ENCODE measurements at regions not wholly inside any gene's neighbourhood (a gene's known extent, or its start where the extent isn't known, plus 50 kb on each side); places are given as distances from the start of the nearest gene placed in this dataset.
"Not testable (repeated sequence)": the region's sequence is repeated elsewhere in the genome, so short reads cannot be mapped to it uniquely, and the experiment has no call there.

DNA sequence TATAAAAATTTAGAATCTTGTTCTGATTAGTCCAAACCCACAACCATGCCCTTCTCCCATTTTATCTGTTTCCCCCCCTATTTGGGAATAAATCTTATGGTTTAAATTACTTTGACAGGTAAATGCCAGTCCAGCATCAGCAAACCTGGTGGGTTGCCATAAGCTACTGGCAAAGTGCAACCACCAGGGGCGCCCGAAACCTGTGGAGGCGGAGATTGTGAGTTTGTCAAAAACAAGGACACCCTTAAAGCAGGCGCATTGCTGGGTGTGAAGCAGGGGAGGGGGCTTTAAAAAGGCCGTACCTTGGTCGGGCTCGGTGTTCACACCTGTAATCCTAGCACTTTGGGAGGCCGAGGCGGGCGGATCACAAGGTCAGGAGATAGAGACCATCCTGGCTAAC is 344.1 kb upstream of the ANKRD20A1 start:
- no CpG with 5 or more reads among the region's 10 CpGs for WGBS (ENCODE audit: insufficient coverage, low lambda C conversion rate)
- H3K4me3 ChIP-seq (ENCODE audit: low read length), result not testable (repeated sequence)

DNA sequence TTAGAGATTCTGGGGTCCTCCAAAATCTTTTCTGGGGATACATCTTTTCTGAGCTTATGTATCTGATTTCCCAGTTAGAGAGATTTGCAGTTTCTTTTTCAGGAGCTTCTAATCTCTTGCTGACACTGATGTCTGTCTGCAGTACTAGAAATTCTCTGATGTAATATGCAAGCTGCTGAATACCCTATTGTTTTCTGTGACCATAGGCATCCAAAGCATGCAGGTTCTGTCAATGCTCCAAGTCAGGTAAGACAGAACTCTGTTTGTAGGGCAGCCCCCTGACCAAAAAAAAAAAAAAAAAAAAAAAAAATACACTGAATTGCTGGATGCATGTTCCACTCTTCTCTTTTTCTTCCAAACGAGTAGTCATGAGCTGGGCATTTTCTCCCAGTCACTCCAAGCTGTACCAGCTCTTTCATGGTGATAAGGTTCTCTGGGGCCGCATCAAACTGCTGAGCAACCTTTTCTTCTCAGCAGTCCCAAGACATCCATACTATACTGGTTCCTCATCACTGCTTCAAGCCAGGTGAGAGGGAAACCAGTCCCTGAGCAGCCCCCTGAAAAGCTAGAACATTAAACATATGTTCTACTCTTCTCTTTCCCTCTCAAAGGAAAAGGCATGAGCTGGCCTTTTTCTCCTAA is 354.9 kb upstream of the ANKRD20A1 start:
- H3K27ac ChIP-seq (ENCODE audit: low read length); H3K27me3 ChIP-seq (ENCODE audit: control insufficient read depth, insufficient read depth, low read length); H3K4me3 ChIP-seq (ENCODE audit: low read length); DNase-seq; H3K4me1 ChIP-seq (ENCODE audit: control insufficient read depth, insufficient read depth, low read length); H3K9me3 ChIP-seq (ENCODE audit: control insufficient read depth, low read depth, low read length); H3K36me3 ChIP-seq (ENCODE audit: control insufficient read depth, insufficient read depth, low read length): not testable (repeated sequence)
- no CpG with 5 or more reads among the region's 2 CpGs for WGBS (ENCODE audit: insufficient coverage, low lambda C conversion rate)

More for the DNA sequence above, 344.1 kb upstream of the ANKRD20A1 start:
- H3K27ac ChIP-seq (ENCODE audit: low read length); H3K4me1 ChIP-seq (ENCODE audit: control insufficient read depth, insufficient read depth, low read length); H3K27me3 ChIP-seq (ENCODE audit: control insufficient read depth, insufficient read depth, low read length); H3K9me3 ChIP-seq (ENCODE audit: control insufficient read depth, low read depth, low read length); DNase-seq; H3K36me3 ChIP-seq (ENCODE audit: control insufficient read depth, insufficient read depth, low read length): not testable (repeated sequence)

GRCh38 chr9:67492028-67492427 is 366.7 kb upstream of the ANKRD20A1 start:
- DNase-seq; H3K36me3 ChIP-seq (ENCODE audit: control insufficient read depth, insufficient read depth, low read length); H3K27ac ChIP-seq (ENCODE audit: low read length); H3K27me3 ChIP-seq (ENCODE audit: control insufficient read depth, insufficient read depth, low read length); H3K4me3 ChIP-seq (ENCODE audit: low read length); H3K9me3 ChIP-seq (ENCODE audit: control insufficient read depth, low read depth, low read length); H3K4me1 ChIP-seq (ENCODE audit: control insufficient read depth, insufficient read depth, low read length): not testable (repeated sequence)

GRCh38 chr9:67477465-67477864 is 381.3 kb upstream of the ANKRD20A1 start:
- DNase-seq; H3K36me3 ChIP-seq (ENCODE audit: control insufficient read depth, insufficient read depth, low read length); H3K27ac ChIP-seq (ENCODE audit: low read length); H3K4me3 ChIP-seq (ENCODE audit: low read length); H3K9me3 ChIP-seq (ENCODE audit: control insufficient read depth, low read depth, low read length); H3K27me3 ChIP-seq (ENCODE audit: control insufficient read depth, insufficient read depth, low read length); H3K4me1 ChIP-seq (ENCODE audit: control insufficient read depth, insufficient read depth, low read length): not testable (repeated sequence)
- WGBS (ENCODE audit: insufficient coverage, low lambda C conversion rate), result no CpG with 5 or more reads among the region's 4 CpGs

DNA sequence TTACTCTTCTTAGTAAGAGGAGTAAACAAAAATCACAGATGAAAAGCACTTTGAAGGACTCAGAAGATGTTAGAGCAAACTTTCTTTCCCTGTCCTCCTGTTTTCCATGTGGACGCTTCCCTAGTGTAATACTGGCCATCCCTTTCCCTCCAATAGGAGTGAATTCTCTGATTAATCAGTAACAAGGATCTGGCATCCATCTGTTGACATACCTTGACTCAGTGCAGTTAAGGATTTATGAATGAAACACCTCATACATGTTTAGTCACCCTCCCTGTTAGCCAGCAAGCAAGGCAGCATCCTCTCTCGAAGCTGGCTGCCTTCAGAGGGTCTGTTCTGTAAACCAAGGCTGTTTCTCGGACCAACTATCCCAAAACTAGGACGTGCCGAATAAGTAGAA is 388.0 kb upstream of the ANKRD20A1 start:
- H3K27ac ChIP-seq (ENCODE audit: low read length); H3K9me3 ChIP-seq (ENCODE audit: control insufficient read depth, low read depth, low read length); DNase-seq; H3K4me1 ChIP-seq (ENCODE audit: control insufficient read depth, insufficient read depth, low read length); H3K4me3 ChIP-seq (ENCODE audit: low read length); H3K27me3 ChIP-seq (ENCODE audit: control insufficient read depth, insufficient read depth, low read length); H3K36me3 ChIP-seq (ENCODE audit: control insufficient read depth, insufficient read depth, low read length): not testable (repeated sequence)
- WGBS (ENCODE audit: insufficient coverage, low lambda C conversion rate), result no CpG with 5 or more reads among the region's 5 CpGs

DNA sequence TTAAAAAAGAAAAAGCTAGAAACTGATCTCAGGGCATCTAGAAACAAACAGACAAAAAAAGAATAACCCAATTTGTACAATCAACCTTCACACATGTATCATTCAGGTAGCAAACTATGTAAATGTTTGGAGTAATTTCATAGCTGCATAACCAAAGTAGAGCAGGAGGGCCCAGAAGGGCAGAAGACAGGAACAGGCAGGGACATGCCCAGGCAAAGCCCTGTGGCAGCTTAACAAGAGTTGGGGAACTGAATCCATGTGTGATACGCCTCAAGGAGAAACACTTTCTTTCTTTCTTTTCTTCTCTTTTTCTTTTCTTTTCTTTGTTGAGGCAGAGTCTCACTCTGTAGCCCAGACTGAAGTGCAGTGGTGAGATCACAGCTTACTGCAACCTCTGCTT is 390.4 kb upstream of the ANKRD20A1 start:
- WGBS (ENCODE audit: insufficient coverage, low lambda C conversion rate), result no CpG with 5 or more reads among the region's 1 CpG
- H3K9me3 ChIP-seq (ENCODE audit: control insufficient read depth, low read depth, low read length); H3K27ac ChIP-seq (ENCODE audit: low read length); H3K27me3 ChIP-seq (ENCODE audit: control insufficient read depth, insufficient read depth, low read length); H3K4me3 ChIP-seq (ENCODE audit: low read length); DNase-seq; H3K36me3 ChIP-seq (ENCODE audit: control insufficient read depth, insufficient read depth, low read length); H3K4me1 ChIP-seq (ENCODE audit: control insufficient read depth, insufficient read depth, low read length): not testable (repeated sequence)

DNA sequence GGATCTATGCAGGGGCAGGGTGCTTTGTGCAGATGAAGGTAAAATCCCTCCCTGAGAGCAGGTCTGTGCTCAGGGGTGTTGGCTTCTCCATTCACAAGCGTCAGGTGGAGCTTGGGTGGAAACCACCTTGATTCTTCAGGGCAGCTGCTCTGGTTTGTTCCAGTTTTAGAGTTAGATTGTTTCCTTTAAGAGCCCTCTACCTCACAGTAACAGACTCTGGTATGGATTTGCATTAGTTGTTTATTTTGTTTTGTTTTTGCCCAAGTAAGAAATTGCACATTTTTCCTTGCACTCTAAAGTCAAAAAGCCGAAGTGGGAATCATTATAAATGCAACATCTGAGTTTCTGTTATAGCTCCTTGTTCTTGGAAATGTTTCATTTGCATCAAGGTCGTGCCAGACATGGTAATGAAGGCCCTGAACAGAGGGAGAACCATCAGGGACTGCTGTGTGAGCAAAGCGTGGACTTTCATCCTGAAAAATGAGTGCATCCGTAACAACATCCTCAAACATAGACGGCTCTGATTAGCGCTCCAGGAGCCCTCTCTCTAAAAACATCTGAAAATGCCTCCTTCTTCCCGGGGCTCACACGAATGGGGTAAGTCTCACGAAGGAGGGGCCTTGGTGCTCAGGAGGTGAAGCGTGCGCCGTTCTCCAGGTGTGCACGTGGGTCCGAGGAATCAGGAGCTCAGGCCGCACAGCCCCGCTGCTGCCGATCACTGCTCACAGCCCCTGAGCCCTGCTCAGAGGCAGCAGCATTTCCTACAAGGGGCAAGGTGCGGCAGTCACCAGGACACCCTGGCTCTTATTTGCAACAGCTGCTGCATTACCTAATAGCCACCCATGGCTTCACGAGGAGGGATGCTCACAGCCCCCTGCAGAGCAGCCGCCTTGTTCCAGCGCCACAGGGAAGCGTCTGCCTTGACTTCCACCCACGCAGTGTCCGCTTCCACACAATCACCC is 396.7 kb upstream of the ANKRD20A1 start:
- H3K4me3 ChIP-seq (ENCODE audit: low read length); H3K4me1 ChIP-seq (ENCODE audit: control insufficient read depth, insufficient read depth, low read length); H3K9me3 ChIP-seq (ENCODE audit: control insufficient read depth, low read depth, low read length); H3K36me3 ChIP-seq (ENCODE audit: control insufficient read depth, insufficient read depth, low read length); H3K27ac ChIP-seq (ENCODE audit: low read length); DNase-seq; H3K27me3 ChIP-seq (ENCODE audit: control insufficient read depth, insufficient read depth, low read length): not testable (repeated sequence)
- WGBS (ENCODE audit: insufficient coverage, low lambda C conversion rate), result no CpG with 5 or more reads among the region's 25 CpGs

GRCh38 chr9:67452941-67453340 is 405.8 kb upstream of the ANKRD20A1 start:
- H3K27ac ChIP-seq (ENCODE audit: low read length); H3K4me3 ChIP-seq (ENCODE audit: low read length); DNase-seq; H3K9me3 ChIP-seq (ENCODE audit: control insufficient read depth, low read depth, low read length); H3K36me3 ChIP-seq (ENCODE audit: control insufficient read depth, insufficient read depth, low read length); H3K27me3 ChIP-seq (ENCODE audit: control insufficient read depth, insufficient read depth, low read length); H3K4me1 ChIP-seq (ENCODE audit: control insufficient read depth, insufficient read depth, low read length): not testable (repeated sequence)
- no CpG with 5 or more reads among the region's 3 CpGs for WGBS (ENCODE audit: insufficient coverage, low lambda C conversion rate)

DNA sequence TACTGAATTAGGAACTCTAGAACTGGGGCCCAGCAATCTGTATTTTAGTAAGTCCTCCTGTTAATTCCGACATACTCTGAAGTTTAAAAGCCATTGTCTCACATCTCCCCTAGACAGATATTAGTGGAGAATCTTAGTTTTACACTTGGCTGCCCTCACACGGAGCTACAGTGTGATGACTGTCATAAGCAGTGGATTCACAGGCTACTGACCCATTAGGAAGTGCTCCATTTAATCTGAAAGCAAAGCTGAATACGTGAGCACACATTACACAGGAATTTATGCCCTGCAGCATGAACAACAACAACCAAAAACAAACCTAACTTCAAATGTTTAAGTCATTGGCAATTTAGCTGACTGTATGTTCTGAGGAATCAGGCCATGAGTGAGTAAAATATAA is 416.4 kb upstream of the ANKRD20A1 start:
- not testable (repeated sequence) for H3K27ac ChIP-seq (ENCODE audit: low read length); H3K27me3 ChIP-seq (ENCODE audit: control insufficient read depth, insufficient read depth, low read length); H3K4me3 ChIP-seq (ENCODE audit: low read length); H3K9me3 ChIP-seq (ENCODE audit: control insufficient read depth, low read depth, low read length); H3K4me1 ChIP-seq (ENCODE audit: control insufficient read depth, insufficient read depth, low read length); DNase-seq; H3K36me3 ChIP-seq (ENCODE audit: control insufficient read depth, insufficient read depth, low read length)
- no CpG with 5 or more reads among the region's 3 CpGs for WGBS (ENCODE audit: insufficient coverage, low lambda C conversion rate)

GRCh38 chr9:67437011-67437410 is 421.7 kb upstream of the ANKRD20A1 start:
- H3K36me3 ChIP-seq (ENCODE audit: control insufficient read depth, insufficient read depth, low read length); H3K4me1 ChIP-seq (ENCODE audit: control insufficient read depth, insufficient read depth, low read length); DNase-seq; H3K9me3 ChIP-seq (ENCODE audit: control insufficient read depth, low read depth, low read length); H3K4me3 ChIP-seq (ENCODE audit: low read length); H3K27me3 ChIP-seq (ENCODE audit: control insufficient read depth, insufficient read depth, low read length); H3K27ac ChIP-seq (ENCODE audit: low read length): not testable (repeated sequence)
- no CpG with 5 or more reads among the region's 3 CpGs for WGBS (ENCODE audit: insufficient coverage, low lambda C conversion rate)

GRCh38 chr9:67424881-67425280 is 432.5 kb upstream of the SPATA31A3 start:
- not testable (repeated sequence) for H3K4me1 ChIP-seq (ENCODE audit: control insufficient read depth, insufficient read depth, low read length); H3K27ac ChIP-seq (ENCODE audit: low read length); H3K36me3 ChIP-seq (ENCODE audit: control insufficient read depth, insufficient read depth, low read length); DNase-seq; H3K4me3 ChIP-seq (ENCODE audit: low read length); H3K27me3 ChIP-seq (ENCODE audit: control insufficient read depth, insufficient read depth, low read length); H3K9me3 ChIP-seq (ENCODE audit: control insufficient read depth, low read depth, low read length)
- WGBS (ENCODE audit: insufficient coverage, low lambda C conversion rate), result no CpG with 5 or more reads among the region's 4 CpGs

Measured in large intestine (tissue), 3 donors.